ENCODE measurements at regions not wholly inside any gene's neighbourhood (a gene's known extent, or its start where the extent isn't known, plus 50 kb on each side); places are given as distances from the start of the nearest gene placed in this dataset.

DNA sequence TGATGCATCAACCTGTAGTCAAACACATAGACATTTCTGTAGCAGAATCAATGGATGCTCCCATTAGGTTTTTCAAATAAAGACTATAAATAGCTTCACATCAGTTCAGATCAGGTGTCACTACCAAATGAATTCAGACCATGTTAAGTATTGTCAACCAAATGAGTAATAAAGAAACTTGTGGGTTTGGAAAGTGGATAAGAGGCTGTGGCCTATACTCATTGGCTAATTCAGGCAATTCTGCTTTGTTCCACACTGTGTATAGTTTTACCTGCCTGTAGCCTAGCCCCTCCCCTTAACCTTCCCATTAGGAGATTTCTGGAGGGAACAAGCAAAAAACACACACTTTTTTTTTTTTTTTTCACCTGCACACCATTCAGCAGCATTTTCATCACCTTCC lies 321.2 kb downstream of the HLX start:
- no peak overlapping the region for H3K27ac ChIP-seq
- no peak for TF ChIP-seq ZFX (IDR thresholded peaks at IDR 0.05; ENCODE audit: borderline replicate concordance)
- no peak for TF ChIP-seq CTCF (IDR thresholded peaks at IDR 0.05)

GRCh38 chr1:221201773-221202172 lies 322.5 kb downstream of the HLX start:
- H3K27ac ChIP-seq: no peak overlapping the region
- TF ChIP-seq CTCF (IDR thresholded peaks at IDR 0.05) (no peak), ZFX (IDR thresholded peaks at IDR 0.05; ENCODE audit: borderline replicate concordance) (no peak)

DNA sequence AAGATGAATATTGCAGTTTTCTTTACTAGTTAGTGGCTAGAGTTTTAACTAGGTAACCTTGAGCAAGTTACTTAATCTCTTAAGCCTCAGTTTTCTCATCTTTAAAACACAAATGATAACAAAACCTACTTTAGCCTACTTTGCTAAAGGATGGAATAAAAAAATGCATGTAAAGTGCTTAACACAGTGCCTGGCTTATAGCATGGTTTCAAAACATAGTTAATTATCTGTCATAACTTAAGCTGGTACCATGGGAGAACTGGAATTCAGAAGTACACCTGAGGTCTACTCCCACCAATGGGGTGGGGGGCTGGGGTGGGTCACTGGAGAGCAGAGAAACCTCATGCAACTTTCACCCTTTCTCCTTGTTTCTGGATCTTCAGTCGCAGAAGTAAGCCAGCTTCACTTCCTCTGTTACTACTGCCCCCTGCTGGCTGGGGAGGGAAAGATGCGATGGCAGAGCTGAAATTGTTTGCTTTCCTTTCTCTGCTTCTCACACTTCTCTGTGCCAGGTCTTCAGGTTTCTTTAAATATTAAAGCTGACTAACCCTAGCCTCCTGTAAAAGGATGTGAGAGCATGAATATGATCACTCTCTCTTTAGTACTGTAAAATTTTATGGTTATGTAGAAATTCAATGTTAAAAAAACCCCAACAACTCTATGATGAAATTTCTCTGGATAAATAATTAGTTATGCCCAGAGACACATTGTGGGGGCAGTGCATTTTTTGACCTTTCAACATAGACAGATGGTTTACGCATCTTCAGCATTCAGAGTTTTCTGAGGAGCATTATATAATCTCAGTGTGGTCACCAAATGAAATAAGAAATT lies 324.2 kb downstream of the HLX start:
- H3K27ac ChIP-seq: no peak overlapping the region
- TF ChIP-seq ZFX (IDR thresholded peaks at IDR 0.05; ENCODE audit: borderline replicate concordance) (no peak), CTCF (IDR thresholded peaks at IDR 0.05) (peak; percentile 97)

GRCh38 chr1:221204055-221204833 lies 325.0 kb downstream of the HLX start:
- no peak overlapping the region for H3K27ac ChIP-seq
- TF ChIP-seq ZFX (IDR thresholded peaks at IDR 0.05; ENCODE audit: borderline replicate concordance) (no peak), CTCF (IDR thresholded peaks at IDR 0.05) (no peak)

GRCh38 chr1:221206076-221206475 lies 326.8 kb downstream of the HLX start:
- no peak overlapping the region for H3K27ac ChIP-seq
- TF ChIP-seq ZFX (IDR thresholded peaks at IDR 0.05; ENCODE audit: borderline replicate concordance) (no peak), CTCF (IDR thresholded peaks at IDR 0.05) (no peak)

GRCh38 chr1:221212926-221213325 lies 333.7 kb downstream of the HLX start:
- no peak overlapping the region for H3K27ac ChIP-seq
- no peak for TF ChIP-seq ZFX (IDR thresholded peaks at IDR 0.05; ENCODE audit: borderline replicate concordance)
- TF ChIP-seq CTCF (IDR thresholded peaks at IDR 0.05): no peak

DNA sequence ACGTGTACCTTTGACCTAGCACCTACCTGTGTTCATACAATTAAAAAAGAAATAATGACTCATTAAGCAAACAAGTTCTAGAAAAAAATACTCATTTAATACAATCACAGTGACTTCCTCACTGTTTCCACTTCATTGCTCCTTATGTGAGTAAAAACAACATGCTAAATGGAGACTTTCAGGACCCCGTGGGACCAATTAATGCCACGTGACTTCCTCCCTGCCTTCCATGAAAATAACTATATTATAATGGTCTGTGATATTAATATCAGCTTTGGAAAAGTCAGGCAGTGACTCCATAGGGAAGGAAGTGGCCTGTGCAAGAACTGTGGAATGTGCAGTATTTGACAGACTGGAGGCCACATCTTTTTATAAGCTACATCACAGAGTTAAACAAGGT lies 337.8 kb downstream of the HLX start:
- H3K27ac ChIP-seq: no peak overlapping the region
- TF ChIP-seq CTCF (IDR thresholded peaks at IDR 0.05) (no peak), ZFX (IDR thresholded peaks at IDR 0.05; ENCODE audit: borderline replicate concordance) (no peak)
